ENCODE measurements at regions not wholly inside any gene's neighbourhood (a gene's known extent, or its start where the extent isn't known, plus 50 kb on each side); places are given as distances from the start of the nearest gene placed in this dataset.

GRCh38 chr2:236795861-236796219 lies 226.2 kb downstream of the ACKR3 start:
- DNase-seq (ENCODE audit: low spot score) = no peak

DNA sequence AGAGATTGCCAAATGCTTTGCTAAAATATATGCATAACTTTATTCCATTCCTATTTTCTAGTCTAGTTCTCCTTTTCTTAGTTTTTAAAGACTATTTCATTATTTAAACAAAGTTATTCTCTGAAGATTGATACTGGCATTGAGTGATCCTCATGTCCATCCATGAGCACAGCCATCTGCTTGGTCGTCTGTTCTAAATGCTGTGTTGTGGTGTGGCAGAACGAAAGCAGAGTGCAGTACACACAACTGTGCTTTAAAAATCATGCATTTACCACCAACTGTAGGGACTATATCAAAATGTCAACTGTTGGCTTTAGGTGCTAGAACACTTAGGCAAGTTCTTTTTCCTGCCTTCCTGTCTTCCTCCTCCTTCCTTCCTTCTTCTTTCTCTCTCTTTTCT lies 226.6 kb downstream of the ACKR3 start:
- DNase-seq (ENCODE audit: low spot score) = no peak

GRCh38 chr2:236797411-236797810 lies 227.8 kb downstream of the ACKR3 start:
- no peak for DNase-seq (ENCODE audit: low spot score)

- no peak for DNase-seq (ENCODE audit: low spot score)
Measured at GRCh38 chr2:236798491-236798890, 228.9 kb downstream of the ACKR3 start.

- DNase-seq (ENCODE audit: low spot score) = no peak
Measured at GRCh38 chr2:236799391-236800026, 229.9 kb downstream of the ACKR3 start.

GRCh38 chr2:236802862-236803261 lies 233.2 kb downstream of the ACKR3 start:
- DNase-seq (ENCODE audit: low spot score) = no peak

GRCh38 chr2:236803621-236804020 lies 234.0 kb downstream of the ACKR3 start:
- no peak for DNase-seq (ENCODE audit: low spot score)

DNA sequence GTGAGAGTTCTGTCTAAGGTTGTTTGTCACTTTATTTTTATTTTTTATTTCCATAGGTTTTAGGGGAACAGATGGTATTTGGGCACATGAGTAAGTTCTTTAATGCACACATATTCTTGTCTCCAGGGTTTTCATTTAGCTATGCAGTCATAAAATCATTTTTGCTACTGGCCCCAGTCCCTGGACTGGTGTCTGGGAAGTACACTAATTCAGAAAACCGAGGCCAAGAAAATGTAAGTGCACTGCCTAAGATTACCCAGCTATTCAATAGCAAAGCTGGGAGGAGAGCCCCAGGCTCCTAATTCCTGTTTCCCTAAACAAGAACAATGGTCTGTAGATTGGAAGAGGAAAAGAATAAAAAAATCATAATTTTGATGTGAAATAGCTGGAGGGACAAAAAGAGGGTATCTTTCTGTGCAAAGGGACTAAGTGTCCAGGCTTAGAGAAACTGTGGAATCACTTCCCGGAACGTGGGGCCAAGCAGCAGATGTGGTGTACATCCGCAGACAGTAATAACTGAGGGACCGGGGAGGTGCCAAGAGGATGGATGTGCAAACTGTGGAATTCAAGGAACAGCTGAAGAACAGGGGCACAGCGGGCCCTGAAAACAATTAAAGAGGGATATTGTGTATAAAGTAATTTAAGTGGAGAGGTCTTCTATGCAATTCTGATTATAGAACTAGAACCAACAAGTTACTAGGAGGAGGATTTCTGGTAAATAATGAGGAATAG lies 236.3 kb downstream of the ACKR3 start:
- DNase-seq (ENCODE audit: low spot score) = no peak

- no peak for DNase-seq (ENCODE audit: low spot score)
Measured at GRCh38 chr2:236809716-236810115, 240.1 kb downstream of the ACKR3 start.

- no peak for DNase-seq (ENCODE audit: low spot score)
Measured at GRCh38 chr2:236811062-236811656, 241.5 kb downstream of the ACKR3 start.

- no peak for DNase-seq (ENCODE audit: low spot score)
Measured at GRCh38 chr2:236813766-236814165, 244.1 kb downstream of the ACKR3 start.

DNA sequence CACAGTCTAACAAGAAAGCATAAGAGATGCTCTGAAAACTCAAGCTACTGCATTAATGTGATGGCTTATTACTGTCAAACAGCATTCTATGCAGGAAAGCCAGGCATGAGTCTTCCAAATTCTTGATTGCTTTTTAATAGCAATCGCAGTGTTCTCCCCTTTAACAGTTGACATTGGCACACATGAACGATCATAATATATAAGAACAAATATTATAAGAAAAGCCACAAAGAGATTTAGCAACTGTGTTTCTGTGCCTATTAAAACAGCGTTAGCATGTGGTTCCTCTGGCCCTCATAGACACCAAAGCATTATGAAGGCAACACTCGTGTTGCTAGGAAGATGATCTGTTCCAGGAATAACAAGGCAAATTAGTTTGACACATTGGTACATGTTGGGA lies 245.0 kb downstream of the ACKR3 start:
- no peak for DNase-seq (ENCODE audit: low spot score)

- no peak for DNase-seq (ENCODE audit: low spot score)
Measured at GRCh38 chr2:236815746-236816145, 246.1 kb downstream of the ACKR3 start.

- no peak for DNase-seq (ENCODE audit: low spot score)
Measured at GRCh38 chr2:236816197-236817170, 246.9 kb downstream of the ACKR3 start.

DNA sequence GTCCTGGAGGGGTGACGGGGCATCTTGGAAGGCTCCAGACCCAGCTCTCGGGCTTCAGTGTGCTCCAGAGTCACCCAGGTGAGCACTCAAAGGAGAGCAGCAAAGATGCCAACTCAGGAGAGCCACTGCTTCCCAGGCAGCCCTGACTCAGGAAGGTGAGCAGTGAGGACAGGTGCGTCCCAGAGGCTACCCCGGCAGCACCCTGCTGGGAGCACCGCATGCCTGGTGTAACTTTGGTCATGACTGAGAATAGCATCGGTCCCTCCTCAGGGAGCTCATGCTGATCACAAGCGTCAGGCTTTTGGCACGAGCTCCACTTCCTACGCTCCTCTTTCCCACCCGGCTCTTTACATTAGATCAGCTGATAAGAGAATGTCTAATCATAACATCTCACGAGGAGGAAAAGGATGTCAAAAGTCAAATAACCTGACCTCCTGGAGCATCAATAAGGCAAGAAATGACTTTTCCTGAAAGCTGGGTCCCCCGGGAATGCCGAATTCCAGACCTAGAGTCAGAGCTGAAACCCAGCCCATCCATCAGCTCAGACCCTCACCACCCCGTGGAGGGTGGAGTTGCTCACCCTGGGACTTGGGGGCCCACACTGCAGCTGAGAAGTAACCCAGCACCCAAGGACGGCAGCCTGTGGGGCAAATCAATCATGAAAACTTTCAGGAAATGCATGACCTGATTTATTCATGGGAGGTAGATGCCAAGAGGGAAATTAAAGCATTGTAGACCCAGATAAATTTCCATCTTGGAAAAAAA lies 248.8 kb downstream of the ACKR3 start:
- no peak for DNase-seq (ENCODE audit: low spot score)

- DNase-seq (ENCODE audit: low spot score) = no peak
Measured at GRCh38 chr2:236819275-236820002, 249.8 kb downstream of the ACKR3 start.

- no peak for DNase-seq (ENCODE audit: low spot score)
Measured at GRCh38 chr2:236820763-236821344, 251.2 kb downstream of the ACKR3 start.

GRCh38 chr2:236823041-236823629 lies 253.5 kb downstream of the ACKR3 start:
- no peak for DNase-seq (ENCODE audit: low spot score)

- DNase-seq (ENCODE audit: low spot score) = no peak
Measured at GRCh38 chr2:236823963-236824362, 254.3 kb downstream of the ACKR3 start.

- DNase-seq (ENCODE audit: low spot score) = no peak
Measured at GRCh38 chr2:236824836-236825235, 255.2 kb downstream of the ACKR3 start.
